SK-N-SH treated with all-trans-retinoic acid at 6 μM for 48 hours (cell line): ENCODE measurements at regions not wholly inside any gene's neighbourhood (a gene's known extent, or its start where the extent isn't known, plus 50 kb on each side); places are given as distances from the start of the nearest gene placed in this dataset.

ENCODE experiments used
- ISL1 ChIP-seq: fragments of 250-450 bp; sonication (Bioruptor Pico); IDR thresholded peaks from 2 replicates; pipeline ENCODE4 v2.1.2; 2022; ENCODE audit warnings: mild to moderate bottlenecking, moderate library complexity
- RARB ChIP-seq: fragments of 250-450 bp; sonication (Bioruptor Pico); IDR thresholded peaks from 2 replicates; pipeline ENCODE4 v1.8.0; 2021; ENCODE audit warnings: mild to moderate bottlenecking, moderate library complexity
- TCF4 ChIP-seq: fragments of 250-450 bp; sonication (Bioruptor Pico); IDR thresholded peaks from 2 replicates; pipeline ENCODE4 v1.8.0; 2021; ENCODE audit warnings: mild to moderate bottlenecking, moderate library complexity, borderline replicate concordance
- ZNF565 ChIP-seq: fragments of 450-650 bp; formaldehyde crosslinking; conservative IDR thresholded peaks from 2 replicates; pipeline ENCODE4 v1.5.0; 2020; ENCODE audit warnings: low read depth, mild to moderate bottlenecking, moderate library complexity

DNA sequence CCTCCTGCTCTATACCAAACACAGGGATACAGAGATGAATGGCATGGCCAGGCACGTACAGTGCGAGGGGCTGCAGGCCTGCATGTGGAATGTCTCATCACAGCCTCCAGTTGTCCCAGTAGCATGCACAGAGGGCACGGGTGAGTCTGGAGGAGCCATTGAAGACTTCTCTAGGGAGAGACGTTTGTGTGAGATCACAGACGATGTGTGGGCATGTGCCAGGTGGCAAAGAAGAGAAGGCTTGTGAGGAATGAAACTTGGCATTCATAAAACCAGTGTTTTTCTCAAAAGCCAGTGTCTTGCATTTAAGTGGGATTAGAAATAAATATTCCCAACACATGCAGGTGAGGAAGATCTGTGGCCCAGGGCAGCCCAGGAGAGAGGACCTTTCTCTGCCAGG, 119.1 kb upstream of the UBE3A start:
- TF ChIP-seq ZNF565 (CRISPR knock-in tag) (no peak), TCF4 (no peak), RARB (no peak), ISL1 (CRISPR knock-in tag) (no peak)
